Tibial nerve (tissue), 4 donors: ENCODE measurements at regions not wholly inside any gene's neighbourhood (a gene's known extent, or its start where the extent isn't known, plus 50 kb on each side); places are given as distances from the start of the nearest gene placed in this dataset.
"Not testable (repeated sequence)": the region's sequence is repeated elsewhere in the genome, so short reads cannot be mapped to it uniquely, and the experiment has no call there.

ENCODE experiments used
- DNase-seq, 2 donors: peaks; one replicate each; pipeline ENCODE4 v3.0.0-alpha.2; 2019; ENCODE audit warnings: low spot score in 2 of 2
- H3K27ac ChIP-seq, 4 donors: fragments of 200-600 bp; sonication (generic) in 3 of 4; one replicate each; pipeline ENCODE4 v1.5.1; 2017 to 2019; ENCODE audit warnings: mild to moderate bottlenecking in 1 of 4
- H3K27me3 ChIP-seq, 2 donors: fragments of 200-600 bp; sonication (generic) in 1 of 2; one replicate each; pipeline versions ENCODE4 v1.5.1 to v1.6.0; 2017 to 2019
- H3K36me3 ChIP-seq, 3 donors: fragments of 200-600 bp; sonication (generic); one replicate each; pipeline ENCODE4 v1.5.1; 2018 to 2019
- H3K4me1 ChIP-seq, 4 donors: fragments of 200-600 bp; sonication (generic) in 3 of 4; one replicate each; pipeline ENCODE4 v1.5.1; 2017 to 2019
- H3K4me3 ChIP-seq, 4 donors: fragments of 200-600 bp; sonication (generic) in 3 of 4; one replicate each; pipeline ENCODE4 v1.5.1; 2017 to 2019; ENCODE audit warnings: mild to moderate bottlenecking in 1 of 4, moderate library complexity in 1 of 4
- H3K9me3 ChIP-seq, 4 donors: fragments of 200-600 bp; sonication (generic) in 3 of 4; one replicate each; pipeline ENCODE4 v1.5.1; 2017 to 2019
- EP300 ChIP-seq, 2 donors: sonication (generic); formaldehyde crosslinking; IDR thresholded peaks; one replicate each; pipeline ENCODE4 v1.6.1; 2017; ENCODE audit warnings: antibody characterized with exemption in 2 of 2, mild to moderate bottlenecking in 1 of 2
- POLR2A ChIP-seq, 2 donors: fragments of 450-650 bp; IDR thresholded peaks; one replicate each; pipeline ENCODE4 v1.6.1; 2017; ENCODE audit warnings: antibody characterized with exemption in 2 of 2, mild to moderate bottlenecking in 2 of 2, moderate library complexity in 2 of 2
- WGBS, 2 donors: methylation state at CpG; one replicate each; pipeline ENCODE4 v1.1.5; 2018; 5-methylcytosine and 5-hydroxymethylcytosine counted together
- TF ChIP-seq, protein P1 (sequence below), 5 experiments: fragments of 200-600 bp in 3 of 5; fragments of 450-650 bp in 2 of 5; sonication (generic) in 3 of 5; IDR thresholded peaks; one replicate each; pipeline ENCODE4 v1.5.1; 2016 to 2019; ENCODE audit warnings: antibody characterized with exemption in 5 of 5, mild to moderate bottlenecking in 3 of 5, moderate library complexity in 2 of 5

- DNase-seq = no peak
- Histone ChIP-seq H3K27ac (no peak overlapping the region), H3K27me3 (no peaks in the 10 kb centered on the region), H3K4me3 (no peak overlapping the region), H3K36me3 (no peaks in the 10 kb centered on the region), H3K9me3 (no peaks in the 10 kb centered on the region), H3K4me1 (peaks cover 0 to 6% (median 0%) of the 10 kb centered on the region in 4 donors)
- TF ChIP-seq EP300 (IDR thresholded peaks at IDR 0.05) (no peak), POLR2A (IDR thresholded peaks at IDR 0.05) (no peak)
- TF ChIP-seq, protein P1, sequence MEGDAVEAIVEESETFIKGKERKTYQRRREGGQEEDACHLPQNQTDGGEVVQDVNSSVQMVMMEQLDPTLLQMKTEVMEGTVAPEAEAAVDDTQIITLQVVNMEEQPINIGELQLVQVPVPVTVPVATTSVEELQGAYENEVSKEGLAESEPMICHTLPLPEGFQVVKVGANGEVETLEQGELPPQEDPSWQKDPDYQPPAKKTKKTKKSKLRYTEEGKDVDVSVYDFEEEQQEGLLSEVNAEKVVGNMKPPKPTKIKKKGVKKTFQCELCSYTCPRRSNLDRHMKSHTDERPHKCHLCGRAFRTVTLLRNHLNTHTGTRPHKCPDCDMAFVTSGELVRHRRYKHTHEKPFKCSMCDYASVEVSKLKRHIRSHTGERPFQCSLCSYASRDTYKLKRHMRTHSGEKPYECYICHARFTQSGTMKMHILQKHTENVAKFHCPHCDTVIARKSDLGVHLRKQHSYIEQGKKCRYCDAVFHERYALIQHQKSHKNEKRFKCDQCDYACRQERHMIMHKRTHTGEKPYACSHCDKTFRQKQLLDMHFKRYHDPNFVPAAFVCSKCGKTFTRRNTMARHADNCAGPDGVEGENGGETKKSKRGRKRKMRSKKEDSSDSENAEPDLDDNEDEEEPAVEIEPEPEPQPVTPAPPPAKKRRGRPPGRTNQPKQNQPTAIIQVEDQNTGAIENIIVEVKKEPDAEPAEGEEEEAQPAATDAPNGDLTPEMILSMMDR (IDR thresholded peaks at IDR 0.05) = no peak
- WGBS, 2 donors = 72 to 79% methylated on average over 1 of the region's 1 CpG
Observed at GRCh38 chr2:145524836-145525235, 1004.9 kb upstream of the ZEB2 start.

- no peak overlapping the region for H3K27ac ChIP-seq
- H3K36me3 ChIP-seq = no peaks in the 10 kb centered on the region
- H3K4me1 ChIP-seq = peaks cover 0 to 6% (median 0%) of the 10 kb centered on the region in 4 donors
- H3K27me3 ChIP-seq = no peaks in the 10 kb centered on the region
- no peak overlapping the region for H3K4me3 ChIP-seq
- TF ChIP-seq, protein P1 (IDR thresholded peaks at IDR 0.05) = no peak
- TF ChIP-seq EP300 (IDR thresholded peaks at IDR 0.05) = no peak
- no peak for TF ChIP-seq POLR2A (IDR thresholded peaks at IDR 0.05)
- WGBS, 2 donors = 84 to 89% methylated on average over 6 of the region's 6 CpGs
- no peak for DNase-seq
- peaks cover 0 to under 1% (median 0%) of the 10 kb centered on the region in 4 donors for H3K9me3 ChIP-seq
Observed at GRCh38 chr2:145524303-145524702, 1004.4 kb upstream of the ZEB2 start.

- DNase-seq, H3K27ac ChIP-seq, H3K4me3 ChIP-seq, H3K36me3 ChIP-seq, H3K4me1 ChIP-seq, H3K27me3 ChIP-seq, H3K9me3 ChIP-seq: not testable (repeated sequence)
- WGBS, 2 donors = 93 to 97% methylated on average over 5 of the region's 5 CpGs
Observed at GRCh38 chr2:145519254-145519653, 999.3 kb upstream of the ZEB2 start.

DNA sequence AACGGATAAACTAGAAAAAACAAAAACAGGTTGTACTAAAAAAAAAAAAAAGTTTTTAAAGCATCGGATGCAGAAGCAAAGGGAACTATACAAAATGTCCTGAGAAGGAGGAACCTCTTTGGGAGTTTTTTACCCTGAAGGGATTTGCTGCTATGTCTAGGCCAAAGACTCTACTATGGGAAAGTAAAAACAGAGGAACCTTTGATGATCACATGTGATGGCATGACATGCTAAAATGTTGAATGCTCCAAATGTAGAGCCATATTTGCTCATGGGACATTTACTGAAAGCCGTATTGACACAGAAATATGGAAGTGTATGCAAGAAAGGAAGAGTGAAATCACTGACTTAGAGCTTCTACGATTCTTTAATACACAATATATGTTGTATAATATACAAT lies 992.0 kb upstream of the ZEB2 start:
- WGBS, 2 donors = 83% methylated on average over 4 of the region's 4 CpGs
- TF ChIP-seq, protein P1 (IDR thresholded peaks at IDR 0.05) = no peak
- no peak for TF ChIP-seq POLR2A (IDR thresholded peaks at IDR 0.05)
- TF ChIP-seq EP300 (IDR thresholded peaks at IDR 0.05) = no peak
- Histone ChIP-seq H3K4me3 (no peak overlapping the region), H3K36me3 (no peaks in the 10 kb centered on the region), H3K4me1 (no peaks in the 10 kb centered on the region), H3K27ac (no peak overlapping the region), H3K27me3 (no peaks in the 10 kb centered on the region), H3K9me3 (no peaks in the 10 kb centered on the region)
- no peak for DNase-seq

GRCh38 chr2:145503511-145503910 lies 983.6 kb upstream of the ZEB2 start:
- no peak for TF ChIP-seq POLR2A (IDR thresholded peaks at IDR 0.05)
- no peak for TF ChIP-seq EP300 (IDR thresholded peaks at IDR 0.05)
- TF ChIP-seq, protein P1 (IDR thresholded peaks at IDR 0.05) = no peak
- Histone ChIP-seq H3K27ac (no peak overlapping the region), H3K36me3 (no peaks in the 10 kb centered on the region), H3K27me3 (no peaks in the 10 kb centered on the region), H3K4me1 (no peaks in the 10 kb centered on the region), H3K9me3 (peaks cover 0 to 4% (median 0%) of the 10 kb centered on the region in 4 donors), H3K4me3 (no peak overlapping the region)
- WGBS, 2 donors = 76 to 86% methylated on average over 3 of the region's 3 CpGs
- DNase-seq = no peak

DNA sequence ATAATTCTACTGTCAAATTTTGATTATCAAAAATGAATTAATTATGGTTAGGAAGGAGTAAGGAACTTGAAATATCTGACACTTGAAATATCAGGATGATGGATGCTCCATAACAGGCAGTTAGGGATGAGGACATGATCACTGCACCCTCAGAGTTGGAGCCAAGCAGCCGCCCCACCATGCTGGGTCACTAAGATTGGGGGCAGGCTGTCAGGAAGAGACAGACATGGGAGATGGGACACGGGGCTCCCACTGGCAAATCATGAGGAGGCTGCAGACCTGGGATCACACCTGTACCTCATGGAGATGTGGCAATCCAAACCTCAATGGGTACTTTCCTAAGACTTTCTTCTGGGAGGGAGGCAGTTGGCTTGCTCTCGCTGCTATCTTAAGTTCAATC lies 982.0 kb upstream of the ZEB2 start:
- Histone ChIP-seq H3K4me1 (no peaks in the 10 kb centered on the region), H3K27ac (no peak overlapping the region), H3K27me3 (no peaks in the 10 kb centered on the region), H3K36me3 (no peaks in the 10 kb centered on the region), H3K4me3 (no peak overlapping the region), H3K9me3 (peaks cover 0 to 4% (median 0%) of the 10 kb centered on the region in 4 donors)
- no peak for TF ChIP-seq POLR2A (IDR thresholded peaks at IDR 0.05)
- TF ChIP-seq EP300 (IDR thresholded peaks at IDR 0.05) = no peak
- TF ChIP-seq, protein P1 (IDR thresholded peaks at IDR 0.05) = no peak
- 88 to 94% methylated on average over 3 of the region's 3 CpGs for WGBS, 2 donors
- no peak for DNase-seq
